ENCODE measurements at regions not wholly inside any gene's neighbourhood (a gene's known extent, or its start where the extent isn't known, plus 50 kb on each side); places are given as distances from the start of the nearest gene placed in this dataset.

GRCh38 chr3:102926618-102927017 lies 491.8 kb downstream of the ZPLD1 start:
- TF ChIP-seq, protein P1, sequence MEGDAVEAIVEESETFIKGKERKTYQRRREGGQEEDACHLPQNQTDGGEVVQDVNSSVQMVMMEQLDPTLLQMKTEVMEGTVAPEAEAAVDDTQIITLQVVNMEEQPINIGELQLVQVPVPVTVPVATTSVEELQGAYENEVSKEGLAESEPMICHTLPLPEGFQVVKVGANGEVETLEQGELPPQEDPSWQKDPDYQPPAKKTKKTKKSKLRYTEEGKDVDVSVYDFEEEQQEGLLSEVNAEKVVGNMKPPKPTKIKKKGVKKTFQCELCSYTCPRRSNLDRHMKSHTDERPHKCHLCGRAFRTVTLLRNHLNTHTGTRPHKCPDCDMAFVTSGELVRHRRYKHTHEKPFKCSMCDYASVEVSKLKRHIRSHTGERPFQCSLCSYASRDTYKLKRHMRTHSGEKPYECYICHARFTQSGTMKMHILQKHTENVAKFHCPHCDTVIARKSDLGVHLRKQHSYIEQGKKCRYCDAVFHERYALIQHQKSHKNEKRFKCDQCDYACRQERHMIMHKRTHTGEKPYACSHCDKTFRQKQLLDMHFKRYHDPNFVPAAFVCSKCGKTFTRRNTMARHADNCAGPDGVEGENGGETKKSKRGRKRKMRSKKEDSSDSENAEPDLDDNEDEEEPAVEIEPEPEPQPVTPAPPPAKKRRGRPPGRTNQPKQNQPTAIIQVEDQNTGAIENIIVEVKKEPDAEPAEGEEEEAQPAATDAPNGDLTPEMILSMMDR (IDR thresholded peaks at IDR 0.05; ENCODE audit: poor library complexity) = no peak
- no peak for TF ChIP-seq EZH2 (IDR thresholded peaks at IDR 0.05; ENCODE audit: borderline replicate concordance)
